Lower lobe of right lung (tissue), 2 donors: ENCODE measurements at regions not wholly inside any gene's neighbourhood (a gene's known extent, or its start where the extent isn't known, plus 50 kb on each side); places are given as distances from the start of the nearest gene placed in this dataset.

ENCODE experiments used
- ATAC-seq, 2 donors: fragments of 200-7000 bp; cut with Tn5 transposase; one replicate each; pipeline ENCODE4 v1.9.1; 2020 to 2022; ENCODE audit warnings: mild to moderate bottlenecking in 2 of 2, moderate library complexity in 2 of 2
- DNase-seq: peaks from one replicate; pipeline ENCODE4 v3.0.0-alpha.2; 2020
- H3K27ac ChIP-seq: fragments of 200-600 bp; one replicate; pipeline ENCODE4 v1.8.0; 2022
- H3K27me3 ChIP-seq: fragments of 200-600 bp; one replicate; pipeline ENCODE4 v1.8.0; 2022; ENCODE audit warnings: low read depth
- H3K36me3 ChIP-seq: fragments of 200-600 bp; one replicate; pipeline ENCODE4 v1.8.0; 2022; ENCODE audit warnings: mild to moderate bottlenecking
- H3K4me1 ChIP-seq: fragments of 200-600 bp; one replicate; pipeline ENCODE4 v1.8.0; 2022
- H3K4me3 ChIP-seq: fragments of 200-600 bp; one replicate; pipeline ENCODE4 v1.8.0; 2022; ENCODE audit warnings: mild to moderate bottlenecking
- H3K9me3 ChIP-seq: fragments of 200-600 bp; one replicate; pipeline ENCODE4 v1.8.0; 2022
- CTCF ChIP-seq: fragments of 200-600 bp; IDR thresholded peaks from one replicate; pipeline ENCODE4 v1.8.0; 2022; ENCODE audit warnings: antibody characterized with exemption, mild to moderate bottlenecking
- intact Hi-C: fragments of 100-400 bp; cut with DNase I; formaldehyde crosslinking; loops from one replicate; pipeline ENCODE4 v1.11.0; 2022
- donor health status: DM: no; HTN: yes; CAD: no; lungs with severe emphysema.

DNA sequence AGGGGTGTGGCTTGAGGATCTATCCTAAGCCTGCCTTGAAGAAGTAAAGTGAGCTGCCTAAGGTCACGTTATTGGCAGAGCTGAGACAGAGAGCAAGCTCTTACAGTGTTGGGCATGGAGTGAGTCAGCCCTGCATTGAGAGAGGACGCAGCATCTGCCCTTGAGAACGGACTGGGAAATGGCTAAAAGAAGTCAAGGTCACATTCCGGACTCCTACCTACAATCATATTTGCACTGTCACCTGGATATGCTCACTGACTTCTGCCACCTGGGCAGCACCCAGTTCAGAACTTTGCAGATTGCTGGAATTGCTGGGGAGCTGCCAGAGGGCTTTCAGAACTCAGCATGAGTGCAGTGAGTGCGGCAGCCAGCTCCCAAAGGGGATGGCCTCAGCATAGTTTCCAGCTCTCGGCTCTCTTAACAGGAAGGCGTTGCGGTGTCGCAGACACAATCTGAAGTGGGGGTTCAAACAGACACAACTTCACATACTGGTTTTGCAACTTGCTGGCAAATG lies 199.3 kb upstream of the SGK1 start:
- no peaks in the 10 kb centered on the region for H3K9me3 ChIP-seq
- peak; percentile 87 for DNase-seq
- peak overlapping the region; percentile 74 for H3K27ac ChIP-seq
- H3K27me3 ChIP-seq: no peaks in the 10 kb centered on the region
- intact Hi-C loops: no loop called here
- H3K4me1 ChIP-seq: peaks cover 62% of the 10 kb centered on the region
- ATAC-seq: peak; percentile 93 to 96
- H3K4me3 ChIP-seq: no peak overlapping the region
- H3K36me3 ChIP-seq: no peaks in the 10 kb centered on the region
- TF ChIP-seq CTCF: no peak

DNA sequence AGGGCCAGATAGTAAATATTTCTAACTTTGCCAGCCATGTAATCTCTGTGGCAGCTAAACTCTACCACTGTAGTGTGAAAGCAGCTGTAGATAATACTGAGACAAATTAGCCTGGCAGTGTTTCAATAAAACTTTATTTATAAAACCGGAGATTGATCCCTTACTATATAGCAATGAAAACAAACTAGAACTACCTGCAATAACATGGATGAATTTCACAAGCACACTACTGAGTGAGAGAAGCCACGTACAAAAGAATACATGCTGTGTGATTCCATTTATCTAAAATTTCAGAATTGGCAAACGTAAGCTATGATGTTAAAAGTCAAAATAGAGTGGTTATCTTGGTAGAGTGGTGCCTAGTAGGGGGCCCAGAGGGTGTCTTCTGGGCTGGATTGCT lies 198.7 kb upstream of the SGK1 start:
- peaks cover 62% of the 10 kb centered on the region for H3K4me1 ChIP-seq
- intact Hi-C loops: no loop called here
- no peak for TF ChIP-seq CTCF
- peak overlapping the region; percentile 74 for H3K27ac ChIP-seq
- no peak for DNase-seq
- no peaks in the 10 kb centered on the region for H3K9me3 ChIP-seq
- no peaks in the 10 kb centered on the region for H3K36me3 ChIP-seq
- ATAC-seq: no peak
- no peaks in the 10 kb centered on the region for H3K27me3 ChIP-seq
- no peak overlapping the region for H3K4me3 ChIP-seq

GRCh38 chr6:134515986-134516385 lies 198.1 kb upstream of the SGK1 start:
- Histone ChIP-seq H3K4me1 (peaks cover 63% of the 10 kb centered on the region), H3K27ac (peak overlapping the region; percentile 74), H3K27me3 (no peaks in the 10 kb centered on the region), H3K9me3 (no peaks in the 10 kb centered on the region), H3K36me3 (no peaks in the 10 kb centered on the region), H3K4me3 (no peak overlapping the region)
- DNase-seq: no peak
- no peak for ATAC-seq
- intact Hi-C loops: no loop called here
- no peak for TF ChIP-seq CTCF

DNA sequence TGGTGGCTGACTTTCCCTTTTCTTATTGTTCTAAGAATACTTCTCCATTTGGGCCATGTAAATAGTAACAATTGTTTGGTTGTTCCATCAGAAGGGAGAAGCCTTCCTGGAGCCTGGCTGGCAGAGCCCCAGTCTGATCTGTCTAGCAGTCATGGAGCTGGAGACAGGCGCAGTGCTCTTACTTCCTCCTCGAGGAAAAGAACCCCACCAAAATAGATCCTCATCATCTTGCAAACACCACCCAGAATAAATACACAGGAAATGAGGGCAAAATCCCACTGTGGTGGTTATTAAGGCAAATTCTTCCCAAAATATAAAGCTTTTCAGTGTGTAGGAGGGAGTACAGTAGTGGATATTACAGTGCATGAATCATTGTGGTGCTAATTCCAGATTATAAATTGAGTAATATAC lies 195.1 kb upstream of the SGK1 start:
- H3K36me3 ChIP-seq: no peaks in the 10 kb centered on the region
- peak overlapping the region; percentile 8 for H3K27ac ChIP-seq
- peaks cover 42% of the 10 kb centered on the region for H3K4me1 ChIP-seq
- no peak for TF ChIP-seq CTCF
- no peak overlapping the region for H3K4me3 ChIP-seq
- peak in 1 of 2 donors; percentile 24 for ATAC-seq
- no peaks in the 10 kb centered on the region for H3K27me3 ChIP-seq
- H3K9me3 ChIP-seq: no peaks in the 10 kb centered on the region
- intact Hi-C loops: no loop called here
- DNase-seq: peak; percentile 62

DNA sequence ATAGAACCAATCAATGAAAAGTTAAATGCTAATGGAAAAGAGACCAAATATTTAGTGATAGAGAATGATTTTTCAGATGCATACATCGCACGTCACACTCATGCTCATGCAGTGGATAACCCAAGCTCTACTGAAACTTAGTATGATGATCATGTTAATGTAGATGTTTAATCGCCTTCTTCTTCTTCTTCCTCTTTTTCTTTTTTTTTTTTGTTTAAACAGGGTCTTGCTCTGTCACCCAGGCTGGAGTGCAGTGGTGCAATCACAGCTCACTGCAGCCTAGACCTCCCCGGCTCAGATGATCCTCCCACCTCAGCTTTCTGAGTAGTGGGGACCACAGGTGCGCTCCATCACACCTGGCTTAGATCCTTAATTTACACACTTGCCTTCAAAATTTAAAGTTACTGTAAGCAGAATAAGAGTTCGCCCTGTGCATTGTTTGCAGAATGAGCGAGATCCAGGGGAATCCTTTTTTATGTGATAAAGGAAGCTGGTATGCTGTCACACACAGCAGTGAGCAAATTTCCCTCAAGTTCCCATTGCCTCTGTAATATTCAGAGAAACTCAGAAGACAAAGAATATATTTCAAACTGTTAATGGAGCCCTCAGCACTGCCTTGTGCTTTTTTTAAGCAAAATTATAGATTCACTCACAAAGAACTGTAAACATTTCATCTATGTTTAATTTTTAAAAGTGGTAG lies 194.2 kb upstream of the SGK1 start:
- peaks cover 33% of the 10 kb centered on the region for H3K4me1 ChIP-seq
- ATAC-seq (no peak), DNase-seq (no peak)
- no peak overlapping the region for H3K4me3 ChIP-seq
- TF ChIP-seq CTCF: no peak
- intact Hi-C loops: no loop called here
- peak overlapping the region; percentile 8 for H3K27ac ChIP-seq
- no peaks in the 10 kb centered on the region for H3K36me3 ChIP-seq
- no peaks in the 10 kb centered on the region for H3K27me3 ChIP-seq
- no peaks in the 10 kb centered on the region for H3K9me3 ChIP-seq
